ENCODE measurements at regions not wholly inside any gene's neighbourhood (a gene's known extent, or its start where the extent isn't known, plus 50 kb on each side); places are given as distances from the start of the nearest gene placed in this dataset.

DNA sequence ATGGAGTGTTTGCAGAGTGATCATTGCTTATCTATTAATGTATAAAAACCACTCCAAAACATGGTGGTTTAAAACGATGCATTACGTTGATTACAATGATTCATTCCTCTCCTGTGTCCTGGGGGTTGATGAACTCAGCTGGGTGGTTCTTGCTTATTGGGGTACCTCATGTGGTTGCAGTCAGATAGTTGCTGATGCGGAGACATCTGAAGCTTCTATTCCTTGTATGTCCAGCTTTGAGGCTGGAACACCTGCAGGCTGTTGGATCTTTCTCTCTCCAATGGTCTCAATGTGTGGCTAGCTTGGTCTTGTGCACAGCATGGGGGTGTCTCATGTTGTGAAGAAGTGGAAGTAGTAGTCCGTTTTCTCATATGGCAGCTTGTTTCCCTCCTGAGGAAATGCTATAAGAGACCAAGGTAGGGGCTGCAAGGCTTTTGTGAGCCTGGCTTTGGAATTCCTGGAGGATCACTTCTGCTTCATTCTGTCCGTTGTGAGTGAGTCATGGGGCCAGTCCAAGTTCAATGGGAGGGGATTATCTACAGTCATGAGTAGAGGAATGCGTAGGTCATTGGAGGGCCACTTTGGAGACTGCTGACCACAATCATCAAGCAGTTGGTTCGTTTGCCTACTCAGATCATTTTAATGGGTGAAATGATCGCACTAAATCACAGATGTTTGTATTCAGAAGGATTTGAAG is 601.0 kb downstream of the SLC4A3 start:
- H3K4me3 ChIP-seq (ENCODE audit: low read depth, low read length): no peak overlapping the region
- DNase-seq (ENCODE audit: low read depth): no peak
- TF ChIP-seq, protein P1, sequence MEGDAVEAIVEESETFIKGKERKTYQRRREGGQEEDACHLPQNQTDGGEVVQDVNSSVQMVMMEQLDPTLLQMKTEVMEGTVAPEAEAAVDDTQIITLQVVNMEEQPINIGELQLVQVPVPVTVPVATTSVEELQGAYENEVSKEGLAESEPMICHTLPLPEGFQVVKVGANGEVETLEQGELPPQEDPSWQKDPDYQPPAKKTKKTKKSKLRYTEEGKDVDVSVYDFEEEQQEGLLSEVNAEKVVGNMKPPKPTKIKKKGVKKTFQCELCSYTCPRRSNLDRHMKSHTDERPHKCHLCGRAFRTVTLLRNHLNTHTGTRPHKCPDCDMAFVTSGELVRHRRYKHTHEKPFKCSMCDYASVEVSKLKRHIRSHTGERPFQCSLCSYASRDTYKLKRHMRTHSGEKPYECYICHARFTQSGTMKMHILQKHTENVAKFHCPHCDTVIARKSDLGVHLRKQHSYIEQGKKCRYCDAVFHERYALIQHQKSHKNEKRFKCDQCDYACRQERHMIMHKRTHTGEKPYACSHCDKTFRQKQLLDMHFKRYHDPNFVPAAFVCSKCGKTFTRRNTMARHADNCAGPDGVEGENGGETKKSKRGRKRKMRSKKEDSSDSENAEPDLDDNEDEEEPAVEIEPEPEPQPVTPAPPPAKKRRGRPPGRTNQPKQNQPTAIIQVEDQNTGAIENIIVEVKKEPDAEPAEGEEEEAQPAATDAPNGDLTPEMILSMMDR (IDR thresholded peaks at IDR 0.05; ENCODE audit: control insufficient read depth, extremely low read depth, insufficient read depth): no peak

DNA sequence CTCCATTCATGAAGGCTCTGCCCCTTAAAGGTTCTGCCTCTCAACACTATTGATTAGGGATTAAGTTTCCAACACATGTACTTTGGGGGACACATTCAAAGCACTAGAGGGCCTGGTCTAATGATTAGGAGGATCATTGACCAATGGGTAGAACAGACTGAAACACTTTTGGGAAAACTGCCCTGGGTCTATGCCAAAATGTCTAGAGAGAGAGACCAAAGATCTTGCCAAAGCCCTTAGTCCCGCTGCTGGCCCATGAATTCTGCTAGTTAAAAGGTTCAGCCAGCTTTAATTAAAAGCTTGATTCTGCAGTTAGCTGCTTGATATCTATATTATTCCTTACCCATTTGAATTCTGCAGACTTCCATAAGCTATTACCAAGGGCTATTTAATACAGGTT is 613.2 kb downstream of the SLC4A3 start:
- no peak for DNase-seq (ENCODE audit: low read depth)
- TF ChIP-seq, protein P1 (IDR thresholded peaks at IDR 0.05; ENCODE audit: control insufficient read depth, extremely low read depth, insufficient read depth): no peak
- no peak overlapping the region for H3K4me3 ChIP-seq (ENCODE audit: low read depth, low read length)

DNA sequence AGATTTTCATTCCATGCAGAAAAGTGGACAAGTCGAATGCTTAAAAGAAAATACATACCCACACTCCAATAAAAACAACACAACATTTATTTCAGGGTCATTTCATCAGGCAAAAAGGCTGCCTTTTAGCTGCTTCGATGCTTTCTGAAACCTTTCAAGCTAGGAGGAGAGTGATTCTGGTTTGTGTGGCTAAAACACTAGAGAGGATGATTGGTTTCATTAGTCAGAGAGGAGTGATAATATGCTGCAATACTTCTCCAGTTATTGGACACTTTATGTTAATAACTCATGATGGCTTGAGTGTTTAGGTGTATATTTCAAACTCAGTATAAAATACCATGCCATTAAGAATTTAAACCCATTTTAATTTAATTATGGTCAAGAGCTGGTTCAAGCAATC is 614.0 kb downstream of the SLC4A3 start:
- TF ChIP-seq, protein P1 (IDR thresholded peaks at IDR 0.05; ENCODE audit: control insufficient read depth, extremely low read depth, insufficient read depth): no peak
- no peak overlapping the region for H3K4me3 ChIP-seq (ENCODE audit: low read depth, low read length)
- no peak for DNase-seq (ENCODE audit: low read depth)

DNA sequence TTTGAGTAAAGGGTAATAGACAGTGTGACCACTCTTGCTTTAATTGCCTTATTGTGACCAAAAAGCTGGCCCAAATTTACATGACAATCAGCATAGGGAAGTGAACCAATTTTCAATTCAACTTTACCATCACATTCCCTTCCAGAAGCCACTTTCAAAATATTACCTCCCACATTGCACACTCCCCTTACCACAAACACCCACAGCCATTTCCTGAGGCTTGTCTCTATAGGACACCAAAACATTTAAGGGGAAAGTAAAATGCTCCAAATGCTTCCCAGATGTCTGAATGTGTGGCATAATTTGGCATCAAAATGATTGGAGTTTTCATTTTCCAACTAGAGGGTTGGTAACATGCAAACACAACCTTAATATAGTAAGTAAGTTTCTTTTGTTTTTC is 616.1 kb downstream of the SLC4A3 start:
- no peak for DNase-seq (ENCODE audit: low read depth)
- TF ChIP-seq, protein P1 (IDR thresholded peaks at IDR 0.05; ENCODE audit: control insufficient read depth, extremely low read depth, insufficient read depth): no peak
- H3K4me3 ChIP-seq (ENCODE audit: low read depth, low read length): no peak overlapping the region

DNA sequence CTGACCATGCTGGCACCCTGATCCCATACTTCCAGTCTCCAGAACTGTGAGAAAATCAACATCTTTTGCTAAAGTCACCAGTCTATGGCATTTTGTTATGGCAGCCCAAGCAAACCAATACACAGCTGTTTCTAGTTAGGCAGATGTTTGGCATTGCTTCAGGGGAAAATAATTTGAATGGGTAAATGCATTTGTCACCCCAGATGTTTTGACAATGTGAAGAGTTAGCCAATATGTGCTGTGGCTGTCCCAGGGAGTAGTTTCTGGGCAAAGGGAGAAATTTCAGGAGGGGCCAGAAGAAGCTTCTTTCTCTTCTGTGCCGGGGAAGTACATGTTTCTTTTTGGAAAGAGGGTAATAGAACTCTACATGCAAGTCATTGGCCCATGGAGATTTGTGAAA is 619.0 kb downstream of the SLC4A3 start:
- no peak overlapping the region for H3K4me3 ChIP-seq (ENCODE audit: low read depth, low read length)
- no peak for DNase-seq (ENCODE audit: low read depth)
- TF ChIP-seq, protein P1 (IDR thresholded peaks at IDR 0.05; ENCODE audit: control insufficient read depth, extremely low read depth, insufficient read depth): no peak

DNA sequence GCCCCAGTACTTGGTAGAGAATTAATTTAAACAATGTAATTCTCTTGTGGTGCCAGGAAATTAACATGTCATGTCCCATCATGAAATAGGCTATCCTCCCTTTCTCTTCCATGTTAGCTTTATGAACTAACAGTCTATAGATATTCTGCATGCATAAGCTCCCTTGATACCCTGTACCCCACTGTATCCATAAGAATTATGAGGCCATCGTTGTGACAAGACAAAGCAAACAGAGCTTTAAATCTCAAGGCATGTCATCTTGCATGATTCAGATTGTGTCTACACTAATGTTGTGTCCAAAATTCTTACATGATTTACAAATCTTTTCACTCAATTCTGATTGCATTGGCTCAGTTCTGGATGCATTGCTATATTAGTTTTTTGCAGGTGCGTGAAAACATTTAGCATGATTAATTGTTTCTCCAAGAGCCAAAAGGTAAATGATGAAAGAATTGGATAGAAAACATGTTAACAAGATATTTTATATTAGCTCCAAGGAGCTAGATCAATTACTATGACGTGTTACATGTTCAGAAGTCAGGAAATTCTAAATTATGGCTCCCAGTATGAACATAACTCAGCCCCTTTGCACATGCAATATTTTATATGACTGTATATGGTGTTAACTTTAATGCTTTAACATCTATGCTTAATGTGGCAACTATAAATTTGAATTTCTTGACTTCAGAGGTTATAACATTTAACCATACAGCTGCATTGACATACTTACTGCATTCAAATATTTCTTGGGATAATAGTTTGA is 620.3 kb downstream of the SLC4A3 start:
- TF ChIP-seq, protein P1 (IDR thresholded peaks at IDR 0.05; ENCODE audit: control insufficient read depth, extremely low read depth, insufficient read depth): no peak
- no peak for DNase-seq (ENCODE audit: low read depth)
- H3K4me3 ChIP-seq (ENCODE audit: low read depth, low read length): no peak overlapping the region

All from LNCaP clone FGC (cell line).